NB4 (cell line): ENCODE measurements at regions not wholly inside any gene's neighbourhood (a gene's known extent, or its start where the extent isn't known, plus 50 kb on each side); places are given as distances from the start of the nearest gene placed in this dataset.

Experiments used
- CTCF ChIP-seq: IDR thresholded peaks from one replicate; pipeline ENCODE4 v1.5.1; 2012; ENCODE audit warnings: low read depth, low read length
- MAX ChIP-seq: IDR thresholded peaks from 2 replicates; pipeline ENCODE4 v1.6.1; 2011; ENCODE audit warnings: low read depth, low read length
- MYC ChIP-seq: IDR thresholded peaks from 2 replicates; pipeline ENCODE4 v1.6.1; 2011; ENCODE audit warnings: low read depth, low read length
- POLR2A ChIP-seq: IDR thresholded peaks from 2 replicates; pipeline ENCODE4 v1.6.1; 2011; ENCODE audit warnings: mild to moderate bottlenecking; ENCODE audit not compliant: insufficient read length; ENCODE audit errors: extremely low read depth

- TF ChIP-seq CTCF: no peak
- no peak for TF ChIP-seq MAX
- TF ChIP-seq POLR2A: no peak
- no peak for TF ChIP-seq MYC
Measured at GRCh38 chr18:76195601-76196000, 299.4 kb downstream of the ZNF516 start.
